Loucy (cell line): ENCODE measurements at regions not wholly inside any gene's neighbourhood (a gene's known extent, or its start where the extent isn't known, plus 50 kb on each side); places are given as distances from the start of the nearest gene placed in this dataset.
A peak's percentile ranks its signal among the peaks of the same experiment; 100 is the strongest.

Source experiments
- H2AFZ ChIP-seq: fragments of 200-600 bp; sonication (generic); 2 replicates; pipeline ENCODE4 v1.6.0; 2016; ENCODE audit warnings: antibody characterized with exemption, mild to moderate bottlenecking, low read length, moderate library complexity
- H3F3A ChIP-seq: fragments of 200-600 bp; 2 replicates; pipeline ENCODE4 v1.6.0; 2016; ENCODE audit warnings: antibody characterized with exemption, low read depth, mild to moderate bottlenecking
- H3K27me3 ChIP-seq: fragments of 200-600 bp; sonication (generic); 2 replicates; pipeline ENCODE4 v1.6.1; 2014; ENCODE audit warnings: low read length, mild to moderate bottlenecking; ENCODE audit not compliant: insufficient read depth, poor library complexity, severe bottlenecking
- H3K36me3 ChIP-seq: fragments of 200-600 bp; sonication (generic); 2 replicates; pipeline ENCODE4 v1.6.1; 2016; ENCODE audit warnings: low read length; ENCODE audit not compliant: insufficient read depth
- H3K4me1 ChIP-seq: fragments of 200-600 bp; sonication (generic); 2 replicates; pipeline ENCODE4 v1.5.1; 2014; ENCODE audit warnings: low read length, mild to moderate bottlenecking; ENCODE audit not compliant: insufficient read depth, poor library complexity, severe bottlenecking
- H3K4me2 ChIP-seq: fragments of 200-600 bp; sonication (generic); 2 replicates; pipeline ENCODE4 v1.6.0; 2014; ENCODE audit warnings: antibody characterized with exemption, low read length, low read depth, mild to moderate bottlenecking; ENCODE audit not compliant: poor library complexity, severe bottlenecking
- H3K4me3 ChIP-seq: fragments of 200-600 bp; sonication (generic); 2 replicates; pipeline ENCODE4 v1.5.1; 2014; ENCODE audit warnings: low read length, mild to moderate bottlenecking, mixed read lengths; ENCODE audit not compliant: poor library complexity, severe bottlenecking
- H3K79me2 ChIP-seq: fragments of 200-600 bp; sonication (generic); 2 replicates; pipeline ENCODE4 v1.6.1; 2014; ENCODE audit warnings: low read length; ENCODE audit not compliant: insufficient read depth
- H3K9ac ChIP-seq: fragments of 200-600 bp; sonication (generic); 2 replicates; pipeline ENCODE4 v1.6.0; 2014; ENCODE audit warnings: mild to moderate bottlenecking, low read depth, low read length, moderate library complexity; ENCODE audit not compliant: poor library complexity, severe bottlenecking
- H3K9me2 ChIP-seq: fragments of 200-600 bp; sonication (generic); replicated peaks from 2 replicates; pipeline ENCODE4 v1.6.1; 2016; ENCODE audit warnings: low read depth, low read length, mixed read lengths
- H3K9me3 ChIP-seq: fragments of 200-600 bp; sonication (generic); 2 replicates; pipeline ENCODE4 v1.6.1; 2014; ENCODE audit warnings: mild to moderate bottlenecking, antibody characterized with exemption, low read length, low read depth; ENCODE audit not compliant: insufficient read depth
- H4K20me1 ChIP-seq: fragments of 200-600 bp; sonication (generic); 2 replicates; pipeline ENCODE4 v1.6.0; 2014; ENCODE audit warnings: antibody characterized with exemption, low read length, mild to moderate bottlenecking; ENCODE audit not compliant: insufficient read depth, poor library complexity, severe bottlenecking
- EZH2phosphoT487 ChIP-seq: fragments of 200-600 bp; IDR thresholded peaks from 2 replicates; pipeline ENCODE4 v1.6.1; 2018; ENCODE audit warnings: antibody characterized with exemption, mild to moderate bottlenecking, moderate library complexity, borderline replicate concordance
- TF ChIP-seq, protein P1 (sequence below): fragments of 200-600 bp; sonication (generic); conservative IDR thresholded peaks from 2 replicates; pipeline ENCODE4 v1.5.1; 2014; ENCODE audit warnings: mild to moderate bottlenecking, antibody characterized with exemption, low read length

DNA sequence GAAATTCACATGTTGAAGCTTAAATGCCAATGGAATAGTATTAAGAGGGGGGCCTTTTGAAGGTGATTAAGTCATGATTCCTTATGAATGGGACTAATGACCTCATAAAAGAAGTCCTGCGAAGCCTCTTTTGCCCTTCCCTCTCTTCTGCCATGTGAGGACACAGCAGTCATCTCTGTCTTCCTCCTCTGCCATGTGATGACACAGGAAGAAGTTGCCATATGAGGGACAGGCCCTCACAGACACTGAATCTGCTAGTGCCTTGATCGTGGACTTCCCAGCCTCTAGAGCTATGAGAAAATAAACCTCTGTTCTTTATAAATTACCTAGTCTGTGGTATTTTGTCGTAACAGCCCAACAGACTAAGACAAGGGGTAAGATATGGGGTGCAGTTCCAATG is 100.7 kb downstream of the VCPKMT start:
- Histone ChIP-seq H3K9me2 (no peaks in the 10 kb centered on the region), H3K4me2 (no peak overlapping the region), H3K4me1 (peaks cover 7% of the 10 kb centered on the region), H3K4me3 (no peak overlapping the region), H3K9ac (no peak overlapping the region), H2AFZ (0 out of 2 replicates have a peak overlapping the region, but pooled peaks have one; percentile 24), H3F3A (no peaks in the 10 kb centered on the region), H3K79me2 (no peaks in the 10 kb centered on the region), H4K20me1 (no peaks in the 10 kb centered on the region), H3K36me3 (no peaks in the 10 kb centered on the region), H3K27me3 (no peaks in the 10 kb centered on the region), H3K9me3 (no peaks in the 10 kb centered on the region)
- TF ChIP-seq EZH2phosphoT487: no peak
- TF ChIP-seq, protein P1, sequence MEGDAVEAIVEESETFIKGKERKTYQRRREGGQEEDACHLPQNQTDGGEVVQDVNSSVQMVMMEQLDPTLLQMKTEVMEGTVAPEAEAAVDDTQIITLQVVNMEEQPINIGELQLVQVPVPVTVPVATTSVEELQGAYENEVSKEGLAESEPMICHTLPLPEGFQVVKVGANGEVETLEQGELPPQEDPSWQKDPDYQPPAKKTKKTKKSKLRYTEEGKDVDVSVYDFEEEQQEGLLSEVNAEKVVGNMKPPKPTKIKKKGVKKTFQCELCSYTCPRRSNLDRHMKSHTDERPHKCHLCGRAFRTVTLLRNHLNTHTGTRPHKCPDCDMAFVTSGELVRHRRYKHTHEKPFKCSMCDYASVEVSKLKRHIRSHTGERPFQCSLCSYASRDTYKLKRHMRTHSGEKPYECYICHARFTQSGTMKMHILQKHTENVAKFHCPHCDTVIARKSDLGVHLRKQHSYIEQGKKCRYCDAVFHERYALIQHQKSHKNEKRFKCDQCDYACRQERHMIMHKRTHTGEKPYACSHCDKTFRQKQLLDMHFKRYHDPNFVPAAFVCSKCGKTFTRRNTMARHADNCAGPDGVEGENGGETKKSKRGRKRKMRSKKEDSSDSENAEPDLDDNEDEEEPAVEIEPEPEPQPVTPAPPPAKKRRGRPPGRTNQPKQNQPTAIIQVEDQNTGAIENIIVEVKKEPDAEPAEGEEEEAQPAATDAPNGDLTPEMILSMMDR: no peak

DNA sequence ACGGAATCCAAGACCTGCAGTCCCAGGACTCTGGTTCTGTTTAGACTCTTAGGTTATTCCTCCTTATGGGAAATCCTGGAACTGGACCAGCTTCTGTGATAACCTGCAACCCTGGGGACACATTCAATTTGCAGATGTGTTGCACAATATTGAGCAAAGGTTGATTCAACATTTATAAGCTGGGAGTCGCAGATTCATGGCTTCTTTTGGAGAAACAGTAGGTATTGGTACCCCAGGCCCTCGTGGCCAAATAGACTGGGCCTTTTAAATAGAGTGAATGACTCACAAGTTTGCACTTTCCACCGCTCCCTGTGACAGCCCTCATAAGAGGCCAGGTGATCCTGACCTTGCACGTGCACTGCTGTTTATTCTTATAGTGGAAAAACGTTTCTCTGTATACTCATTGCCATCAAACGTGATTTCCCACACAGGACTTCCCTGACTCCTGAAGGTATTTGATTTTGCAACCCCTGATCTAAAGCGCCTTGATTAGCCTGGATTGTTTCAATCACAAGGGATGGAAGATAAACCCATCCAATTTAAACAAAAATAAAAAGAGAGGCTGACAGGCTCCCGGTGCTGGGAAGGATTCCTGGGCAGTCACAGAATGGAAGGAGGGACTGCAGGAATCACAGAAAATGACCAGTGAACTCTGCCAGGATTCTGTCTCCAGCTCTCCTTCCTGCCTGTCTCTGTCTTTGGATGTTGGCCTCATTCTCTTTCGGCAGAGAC is 98.0 kb downstream of the VCPKMT start:
- no peaks in the 10 kb centered on the region for H3K79me2 ChIP-seq
- no peak overlapping the region for H3K4me2 ChIP-seq
- H4K20me1 ChIP-seq: no peaks in the 10 kb centered on the region
- no peaks in the 10 kb centered on the region for H3K27me3 ChIP-seq
- no peaks in the 10 kb centered on the region for H3K9me2 ChIP-seq
- no peak for TF ChIP-seq EZH2phosphoT487
- TF ChIP-seq, protein P1: no peak
- no peaks in the 10 kb centered on the region for H3F3A ChIP-seq
- H3K36me3 ChIP-seq: no peaks in the 10 kb centered on the region
- H3K4me1 ChIP-seq: peaks cover 7% of the 10 kb centered on the region
- H3K4me3 ChIP-seq: no peak overlapping the region
- no peak overlapping the region for H3K9ac ChIP-seq
- no peak overlapping the region for H2AFZ ChIP-seq
- no peaks in the 10 kb centered on the region for H3K9me3 ChIP-seq

DNA sequence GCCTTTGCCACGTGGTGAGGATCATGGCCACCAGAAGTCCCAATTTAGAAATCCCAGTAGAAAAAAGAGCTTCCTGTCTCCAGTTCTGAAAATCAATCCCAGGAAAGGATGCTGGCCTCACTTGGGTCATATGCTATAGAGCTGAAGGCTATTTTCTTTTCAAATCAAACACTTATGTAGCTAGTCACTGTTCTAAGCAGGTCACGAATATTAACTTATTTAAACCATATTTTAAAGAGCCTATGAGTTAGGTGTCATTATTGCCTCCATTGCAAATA is 97.5 kb downstream of the VCPKMT start:
- H3K4me1 ChIP-seq: peaks cover 4% of the 10 kb centered on the region
- no peaks in the 10 kb centered on the region for H3K27me3 ChIP-seq
- H3K4me3 ChIP-seq: no peak overlapping the region
- no peaks in the 10 kb centered on the region for H3K79me2 ChIP-seq
- TF ChIP-seq, protein P1: no peak
- no peak for TF ChIP-seq EZH2phosphoT487
- H3K36me3 ChIP-seq: no peaks in the 10 kb centered on the region
- H2AFZ ChIP-seq: no peak overlapping the region
- H3K9ac ChIP-seq: no peak overlapping the region
- no peak overlapping the region for H3K4me2 ChIP-seq
- H3K9me2 ChIP-seq: no peaks in the 10 kb centered on the region
- H4K20me1 ChIP-seq: no peaks in the 10 kb centered on the region
- H3F3A ChIP-seq: no peaks in the 10 kb centered on the region
- H3K9me3 ChIP-seq: no peaks in the 10 kb centered on the region
